ENCODE measurements at regions not wholly inside any gene's neighbourhood (a gene's known extent, or its start where the extent isn't known, plus 50 kb on each side); places are given as distances from the start of the nearest gene placed in this dataset.

DNA sequence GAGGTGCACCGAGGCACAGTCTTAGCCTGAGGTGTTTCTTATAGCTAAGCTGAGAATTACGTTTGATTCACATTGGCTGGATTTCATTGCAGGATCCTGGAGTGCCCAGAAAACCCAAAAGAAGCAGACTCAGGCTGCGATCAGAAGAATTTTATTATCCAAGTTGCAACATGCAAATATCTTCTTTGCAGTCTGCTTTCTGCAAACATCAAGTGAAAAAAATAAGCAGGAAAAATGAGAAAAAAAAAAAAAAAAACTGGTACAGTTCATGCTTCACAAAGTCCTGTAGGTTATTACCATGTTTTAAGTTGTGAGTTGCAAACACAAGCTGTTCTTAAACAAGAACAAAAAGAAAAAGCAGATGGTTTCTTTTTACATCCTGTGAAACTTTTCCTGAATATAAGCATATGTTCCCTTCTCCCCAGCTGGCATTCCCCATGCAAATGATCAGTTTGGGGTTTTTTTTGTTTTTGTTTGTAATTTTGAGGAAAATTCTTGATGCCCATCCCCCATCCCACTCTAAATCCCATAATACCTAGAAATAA, 349.0 kb downstream of the CBLN4 start:
- H3K9me3 Mint-ChIP-seq: no peaks in the 10 kb centered on the region

DNA sequence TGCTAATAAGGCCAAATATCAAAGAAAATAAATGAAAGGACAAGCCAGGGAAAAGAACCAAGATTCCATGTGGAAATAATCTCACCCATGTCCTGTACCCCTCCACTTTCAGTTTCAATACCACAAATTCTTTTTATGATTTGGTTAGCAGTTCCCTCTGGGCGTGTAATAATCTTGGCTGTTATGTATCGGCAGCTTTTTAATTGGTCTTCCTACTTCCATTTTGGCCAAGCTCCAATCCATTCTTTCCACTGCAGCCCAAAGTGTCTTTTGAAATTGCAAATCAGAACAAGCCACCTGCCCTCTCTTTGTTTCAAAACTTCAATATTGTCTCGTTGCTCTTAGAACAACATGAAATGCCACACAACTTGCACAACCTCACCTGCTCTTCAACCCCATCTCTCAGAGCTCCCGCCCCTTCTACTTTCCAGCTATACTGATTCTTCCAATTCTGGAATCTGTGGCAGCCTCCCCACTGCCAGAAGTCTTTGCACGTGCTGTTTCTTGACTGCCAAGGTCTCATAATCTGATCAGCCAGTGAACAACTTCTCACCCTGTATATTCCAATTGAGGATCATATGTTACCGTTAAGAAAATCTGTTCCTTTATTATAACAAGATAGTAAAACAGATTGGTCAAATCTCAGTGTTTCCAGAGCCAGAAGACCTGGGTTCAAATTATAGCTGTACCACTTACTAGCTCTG, 354.5 kb downstream of the CBLN4 start:
- DNase-seq (ENCODE audit: low spot score in 2 of 2, unreplicated experiment in 2 of 2): no peak
- Mint-ChIP-seq H3K27ac (no peak overlapping the region), H3K9me3 (peaks cover 14% of the 10 kb centered on the region), H3K4me3 (no peak overlapping the region), H3K4me1 (no peaks in the 10 kb centered on the region), H3K27me3 (ENCODE audit: low read depth) (no peaks in the 10 kb centered on the region), H3K36me3 (no peaks in the 10 kb centered on the region)
- TF ChIP-seq, protein P1, sequence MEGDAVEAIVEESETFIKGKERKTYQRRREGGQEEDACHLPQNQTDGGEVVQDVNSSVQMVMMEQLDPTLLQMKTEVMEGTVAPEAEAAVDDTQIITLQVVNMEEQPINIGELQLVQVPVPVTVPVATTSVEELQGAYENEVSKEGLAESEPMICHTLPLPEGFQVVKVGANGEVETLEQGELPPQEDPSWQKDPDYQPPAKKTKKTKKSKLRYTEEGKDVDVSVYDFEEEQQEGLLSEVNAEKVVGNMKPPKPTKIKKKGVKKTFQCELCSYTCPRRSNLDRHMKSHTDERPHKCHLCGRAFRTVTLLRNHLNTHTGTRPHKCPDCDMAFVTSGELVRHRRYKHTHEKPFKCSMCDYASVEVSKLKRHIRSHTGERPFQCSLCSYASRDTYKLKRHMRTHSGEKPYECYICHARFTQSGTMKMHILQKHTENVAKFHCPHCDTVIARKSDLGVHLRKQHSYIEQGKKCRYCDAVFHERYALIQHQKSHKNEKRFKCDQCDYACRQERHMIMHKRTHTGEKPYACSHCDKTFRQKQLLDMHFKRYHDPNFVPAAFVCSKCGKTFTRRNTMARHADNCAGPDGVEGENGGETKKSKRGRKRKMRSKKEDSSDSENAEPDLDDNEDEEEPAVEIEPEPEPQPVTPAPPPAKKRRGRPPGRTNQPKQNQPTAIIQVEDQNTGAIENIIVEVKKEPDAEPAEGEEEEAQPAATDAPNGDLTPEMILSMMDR (IDR thresholded peaks at IDR 0.05; ENCODE audit: unreplicated experiment): no peak

More for the DNA sequence above, 349.0 kb downstream of the CBLN4 start:
- TF ChIP-seq, protein P1 (IDR thresholded peaks at IDR 0.05; ENCODE audit: unreplicated experiment): no peak
- no peak for DNase-seq (ENCODE audit: low spot score in 2 of 2, unreplicated experiment in 2 of 2)
- H3K27ac Mint-ChIP-seq: no peak overlapping the region
- H3K36me3 Mint-ChIP-seq: no peaks in the 10 kb centered on the region
- H3K4me3 Mint-ChIP-seq: no peak overlapping the region
- H3K27me3 Mint-ChIP-seq (ENCODE audit: low read depth): no peaks in the 10 kb centered on the region
- no peaks in the 10 kb centered on the region for H3K4me1 Mint-ChIP-seq

DNA sequence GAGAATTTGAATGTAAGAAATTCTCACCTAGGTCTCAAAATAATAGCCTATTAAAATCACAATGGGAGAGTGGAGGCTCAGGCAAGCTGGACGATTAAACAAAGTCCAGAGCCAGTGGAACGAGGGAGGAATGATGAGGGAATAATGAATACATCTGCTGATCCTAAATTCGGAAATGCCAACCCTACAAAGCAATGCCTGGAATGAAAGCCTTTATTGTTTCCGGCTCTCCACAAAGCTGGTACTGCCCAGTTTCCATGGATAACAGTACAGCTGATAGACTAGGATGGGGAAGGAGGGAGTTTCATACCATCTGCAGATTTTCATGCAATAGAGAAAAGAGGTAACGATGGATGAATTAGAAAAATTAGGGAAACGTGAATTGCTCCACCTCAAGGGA, 356.1 kb downstream of the CBLN4 start:
- H3K27ac Mint-ChIP-seq: no peak overlapping the region
- no peak for DNase-seq (ENCODE audit: low spot score in 2 of 2, unreplicated experiment in 2 of 2)
- H3K4me3 Mint-ChIP-seq: no peak overlapping the region
- H3K27me3 Mint-ChIP-seq (ENCODE audit: low read depth): no peaks in the 10 kb centered on the region
- peaks cover 14% of the 10 kb centered on the region for H3K9me3 Mint-ChIP-seq
- TF ChIP-seq, protein P1 (IDR thresholded peaks at IDR 0.05; ENCODE audit: unreplicated experiment): no peak
- no peaks in the 10 kb centered on the region for H3K4me1 Mint-ChIP-seq
- no peaks in the 10 kb centered on the region for H3K36me3 Mint-ChIP-seq

DNA sequence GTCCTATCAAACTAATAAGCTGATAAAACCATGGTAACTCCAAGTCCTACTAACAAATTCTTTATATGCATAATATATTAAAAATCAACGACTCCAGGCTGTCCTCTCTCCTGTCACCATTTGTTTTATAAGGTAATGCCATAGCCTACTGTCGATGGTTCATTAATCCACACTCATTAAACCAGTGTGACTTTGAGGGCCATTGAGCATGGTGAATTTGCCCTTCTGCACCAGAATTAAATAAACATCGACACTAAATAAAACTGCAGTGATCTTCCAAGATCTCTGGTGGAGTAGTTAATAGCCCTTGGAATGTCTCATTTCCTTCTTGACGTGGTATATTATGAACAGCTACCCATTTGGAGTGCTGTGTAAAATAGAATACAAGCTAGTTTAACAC, 358.5 kb downstream of the CBLN4 start:
- Mint-ChIP-seq H3K9me3 (peaks cover 14% of the 10 kb centered on the region), H3K4me1 (no peaks in the 10 kb centered on the region), H3K27ac (no peak overlapping the region), H3K4me3 (no peak overlapping the region), H3K36me3 (no peaks in the 10 kb centered on the region), H3K27me3 (ENCODE audit: low read depth) (no peaks in the 10 kb centered on the region)
- no peak for DNase-seq (ENCODE audit: low spot score in 2 of 2, unreplicated experiment in 2 of 2)
- TF ChIP-seq, protein P1 (IDR thresholded peaks at IDR 0.05; ENCODE audit: unreplicated experiment): no peak

DNA sequence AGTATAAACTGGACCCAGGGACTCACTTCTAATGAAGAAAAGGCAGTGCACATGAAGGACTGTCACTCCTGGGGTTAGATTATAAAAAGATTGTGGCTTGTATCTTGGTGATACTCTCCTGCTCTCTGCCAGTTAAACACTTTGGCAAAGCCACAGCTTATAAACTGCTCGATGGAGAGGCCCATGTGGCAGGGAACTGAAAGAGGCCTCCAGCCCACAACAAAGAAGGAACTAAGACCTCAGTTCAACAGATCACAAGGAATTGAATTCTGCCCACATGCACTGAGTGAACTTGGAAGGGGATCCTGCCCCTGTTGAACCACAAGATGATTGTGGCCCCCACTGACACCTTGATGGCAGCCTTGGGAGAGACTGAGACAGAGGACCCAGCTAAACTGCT, 363.8 kb downstream of the CBLN4 start:
- no peaks in the 10 kb centered on the region for H3K4me1 Mint-ChIP-seq
- H3K36me3 Mint-ChIP-seq: no peaks in the 10 kb centered on the region
- no peak for DNase-seq (ENCODE audit: low spot score in 2 of 2, unreplicated experiment in 2 of 2)
- H3K27ac Mint-ChIP-seq: no peak overlapping the region
- no peak overlapping the region for H3K4me3 Mint-ChIP-seq
- H3K9me3 Mint-ChIP-seq: no peaks in the 10 kb centered on the region
- TF ChIP-seq, protein P1 (IDR thresholded peaks at IDR 0.05; ENCODE audit: unreplicated experiment): no peak
- peaks cover 3% of the 10 kb centered on the region for H3K27me3 Mint-ChIP-seq (ENCODE audit: low read depth)

Data from mesothelial cell of epicardium (in vitro differentiated cells).